ENCODE measurements at regions not wholly inside any gene's neighbourhood (a gene's known extent, or its start where the extent isn't known, plus 50 kb on each side); places are given as distances from the start of the nearest gene placed in this dataset.

DNA sequence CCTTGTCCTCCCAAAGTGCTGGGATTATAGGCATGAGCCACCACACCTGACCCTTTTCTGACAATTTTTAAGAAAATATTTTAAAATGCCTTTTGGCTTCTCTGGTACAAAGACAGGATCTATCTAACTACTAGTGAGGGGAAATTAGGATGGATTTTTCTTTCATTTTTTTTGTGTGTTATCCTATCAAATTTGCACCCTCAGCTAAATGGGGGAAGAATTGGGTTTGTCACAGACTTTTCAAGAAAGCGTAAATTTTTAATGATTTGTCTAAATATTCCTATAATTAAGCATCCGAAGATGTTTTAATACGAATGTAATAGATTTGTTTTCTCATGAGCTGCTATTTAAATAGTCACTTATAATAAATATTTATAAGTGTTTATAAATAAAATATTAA, 340.0 kb upstream of the ETAA1 start:
- TF ChIP-seq EP300 (IDR thresholded peaks at IDR 0.05) (no peak), POLR2A (IDR thresholded peaks at IDR 0.05) (no peak), CTCF (IDR thresholded peaks at IDR 0.05) (no peak)
